HUES48 (cell line): ENCODE measurements at regions not wholly inside any gene's neighbourhood (a gene's known extent, or its start where the extent isn't known, plus 50 kb on each side); places are given as distances from the start of the nearest gene placed in this dataset.

Experiments
- H3K27ac ChIP-seq: one replicate; pipeline ENCODE4 v1.7.0; 2013; ENCODE audit warnings: low read depth, low read length, inconsistent platforms
- H3K27me3 ChIP-seq: 2 replicates; pipeline ENCODE4 v1.6.1; 2013; ENCODE audit warnings: mild to moderate bottlenecking, low read length; ENCODE audit not compliant: control insufficient read depth, insufficient read depth
- H3K36me3 ChIP-seq: 2 replicates; pipeline ENCODE4 v1.6.1; 2013; ENCODE audit warnings: low read length; ENCODE audit not compliant: control insufficient read depth, insufficient read depth
- H3K4me1 ChIP-seq: 2 replicates; pipeline ENCODE4 v1.6.1; 2013; ENCODE audit warnings: mild to moderate bottlenecking, low read length; ENCODE audit not compliant: control insufficient read depth, insufficient read depth
- H3K4me3 ChIP-seq: 2 replicates; pipeline ENCODE4 v1.5.1; 2013; ENCODE audit warnings: mild to moderate bottlenecking, low read depth, low read length
- H3K9ac ChIP-seq: 2 replicates; pipeline ENCODE4 v1.6.1; 2013; ENCODE audit warnings: mild to moderate bottlenecking, low read depth, low read length, moderate library complexity
- H3K9me3 ChIP-seq: 2 replicates; pipeline ENCODE4 v1.6.1; 2013; ENCODE audit warnings: low read length; ENCODE audit not compliant: control insufficient read depth, insufficient read depth

GRCh38 chr2:64831134-64831976 lies 157.8 kb upstream of the SLC1A4 start:
- H3K27me3 ChIP-seq, result 0 out of 2 replicates have a peak, but pooled peaks cover 3% of the 10 kb centered on the region
- no peak overlapping the region for H3K9ac ChIP-seq
- H3K4me1 ChIP-seq, result peaks cover 6% of the 10 kb centered on the region; the same call in 1 of the 2 replicates
- H3K36me3 ChIP-seq, result no peaks in the 10 kb centered on the region
- H3K27ac ChIP-seq, result peak overlapping the region; percentile 46
- no peaks in the 10 kb centered on the region for H3K9me3 ChIP-seq
- no peak overlapping the region for H3K4me3 ChIP-seq

GRCh38 chr2:64831977-64832328 lies 157.2 kb upstream of the SLC1A4 start:
- Histone ChIP-seq H3K36me3 (no peaks in the 10 kb centered on the region), H3K9ac (no peak overlapping the region), H3K27ac (no peak overlapping the region), H3K9me3 (no peaks in the 10 kb centered on the region), H3K4me1 (peaks cover 6% of the 10 kb centered on the region; the same call in 1 of the 2 replicates), H3K27me3 (0 out of 2 replicates have a peak, but pooled peaks cover 3% of the 10 kb centered on the region), H3K4me3 (no peak overlapping the region)

DNA sequence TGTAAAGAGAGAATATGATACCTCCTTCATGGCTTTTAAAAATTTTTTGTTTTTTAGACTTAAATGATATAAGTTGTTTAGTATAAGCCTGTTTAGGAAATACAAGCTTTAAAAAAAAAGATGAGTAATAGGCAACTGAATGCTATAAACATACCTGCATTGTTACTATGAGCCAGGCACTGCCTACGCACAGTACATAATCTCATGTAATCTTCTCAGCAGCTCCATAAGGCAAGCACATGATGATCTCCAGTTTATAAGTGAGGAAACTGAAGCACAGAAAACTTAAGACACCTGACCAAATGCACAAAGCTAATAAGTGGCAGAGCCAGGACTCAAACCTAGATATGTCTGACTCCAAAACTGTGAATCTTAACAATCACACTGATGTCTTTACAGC lies 156.3 kb upstream of the SLC1A4 start:
- no peak overlapping the region for H3K9ac ChIP-seq
- peaks cover 9% of the 10 kb centered on the region; the same call in 1 of the 2 replicates for H3K4me1 ChIP-seq
- H3K4me3 ChIP-seq, result no peak overlapping the region
- no peak overlapping the region for H3K27ac ChIP-seq
- 0 out of 2 replicates have a peak, but pooled peaks cover 3% of the 10 kb centered on the region for H3K27me3 ChIP-seq
- no peaks in the 10 kb centered on the region for H3K36me3 ChIP-seq
- no peaks in the 10 kb centered on the region for H3K9me3 ChIP-seq

GRCh38 chr2:64836566-64836965 lies 152.6 kb upstream of the SLC1A4 start:
- peak overlapping the region; percentile 23 for H3K27ac ChIP-seq
- no peaks in the 10 kb centered on the region for H3K36me3 ChIP-seq
- 0 out of 2 replicates have a peak, but pooled peaks cover 3% of the 10 kb centered on the region for H3K27me3 ChIP-seq
- no peaks in the 10 kb centered on the region for H3K9me3 ChIP-seq
- H3K4me1 ChIP-seq, result peaks cover 4% of the 10 kb centered on the region; the same call in 1 of the 2 replicates
- H3K9ac ChIP-seq, result no peak overlapping the region
- no peak overlapping the region for H3K4me3 ChIP-seq

- H3K4me1 ChIP-seq, result peaks cover 3% of the 10 kb centered on the region; the same call in 1 of the 2 replicates
Observed at GRCh38 chr2:64837116-64837731, 152.0 kb upstream of the SLC1A4 start.

DNA sequence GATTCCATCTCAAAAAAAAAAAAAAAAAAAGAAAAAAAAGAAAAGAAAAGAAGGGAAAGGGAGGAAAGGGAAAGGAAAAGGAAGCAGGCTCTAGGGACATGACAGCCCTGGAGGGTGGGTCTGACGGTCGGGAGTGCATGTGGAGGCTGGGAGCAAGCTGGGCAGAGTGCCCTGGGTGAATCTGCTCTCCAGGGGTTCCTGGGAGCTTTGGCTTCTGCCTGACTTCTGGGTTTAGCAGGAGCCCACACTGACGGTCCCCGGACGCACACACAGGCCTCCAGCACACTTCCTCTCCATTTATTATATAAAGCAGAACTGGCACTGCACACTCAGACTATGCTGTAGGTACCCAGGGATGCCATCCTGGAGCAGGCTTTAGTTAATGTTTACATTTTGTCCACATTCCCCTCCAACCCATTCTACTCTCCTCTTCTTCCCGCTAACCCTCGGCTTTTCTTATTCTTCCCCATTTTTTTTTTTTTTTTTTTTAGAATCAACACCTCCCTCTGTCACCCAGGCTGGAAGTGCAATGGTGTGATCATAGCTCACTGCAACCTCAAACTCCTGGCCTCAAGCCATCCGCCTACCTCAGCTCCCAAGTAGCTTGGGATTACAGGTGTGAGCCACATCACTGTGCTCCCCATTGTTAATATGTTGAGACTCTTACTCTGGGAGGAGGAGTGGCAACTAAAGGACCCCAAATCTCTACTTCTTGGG lies 151.1 kb upstream of the SLC1A4 start:
- H3K9me3 ChIP-seq, result no peaks in the 10 kb centered on the region
- no peaks in the 10 kb centered on the region for H3K36me3 ChIP-seq
- no peak overlapping the region for H3K9ac ChIP-seq
- 0 out of 2 replicates have a peak, but pooled peaks cover 3% of the 10 kb centered on the region for H3K27me3 ChIP-seq
- no peak overlapping the region for H3K4me3 ChIP-seq
- H3K27ac ChIP-seq, result no peak overlapping the region
- H3K4me1 ChIP-seq, result peaks cover 3% of the 10 kb centered on the region; the same call in 1 of the 2 replicates

More at GRCh38 chr2:64837116-64837731, 152.0 kb upstream of the SLC1A4 start:
- Histone ChIP-seq H3K9ac (no peak overlapping the region), H3K9me3 (no peaks in the 10 kb centered on the region), H3K27ac (no peak overlapping the region), H3K4me3 (no peak overlapping the region), H3K36me3 (no peaks in the 10 kb centered on the region), H3K27me3 (0 out of 2 replicates have a peak, but pooled peaks cover 3% of the 10 kb centered on the region)

DNA sequence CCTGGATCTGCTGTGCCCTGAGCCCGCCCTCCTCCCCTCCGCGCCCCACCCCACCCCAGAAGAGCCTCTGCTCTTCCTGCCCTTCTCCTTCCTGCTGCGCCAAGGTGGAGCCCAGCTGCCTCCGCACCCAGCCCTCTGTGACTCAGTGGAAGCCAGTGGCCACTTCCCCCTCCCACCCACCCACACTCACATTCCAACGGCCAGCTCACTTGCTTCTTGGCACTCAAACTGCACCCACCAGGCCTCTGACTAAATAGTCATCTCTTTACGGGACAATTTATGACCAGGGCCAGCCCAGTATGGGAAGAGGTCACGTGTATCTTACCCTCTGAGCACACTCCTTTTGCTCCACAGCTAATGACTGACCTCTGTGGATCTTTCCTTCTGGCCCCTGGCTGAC lies 150.4 kb upstream of the SLC1A4 start:
- no peak overlapping the region for H3K27ac ChIP-seq
- 0 out of 2 replicates have a peak, but pooled peaks cover 3% of the 10 kb centered on the region for H3K27me3 ChIP-seq
- peaks cover 3% of the 10 kb centered on the region; the same call in 1 of the 2 replicates for H3K4me1 ChIP-seq
- H3K36me3 ChIP-seq, result no peaks in the 10 kb centered on the region
- H3K4me3 ChIP-seq, result no peak overlapping the region
- no peaks in the 10 kb centered on the region for H3K9me3 ChIP-seq
- no peak overlapping the region for H3K9ac ChIP-seq

- H3K9me3 ChIP-seq, result no peaks in the 10 kb centered on the region
- H3K4me1 ChIP-seq, result peaks cover 3% of the 10 kb centered on the region; the same call in 1 of the 2 replicates
- H3K27ac ChIP-seq, result no peak overlapping the region
- H3K9ac ChIP-seq, result no peak overlapping the region
- no peak overlapping the region for H3K4me3 ChIP-seq
- H3K36me3 ChIP-seq, result no peaks in the 10 kb centered on the region
- 0 out of 2 replicates have a peak, but pooled peaks cover 3% of the 10 kb centered on the region for H3K27me3 ChIP-seq
Observed at GRCh38 chr2:64839844-64840243, 149.4 kb upstream of the SLC1A4 start.

DNA sequence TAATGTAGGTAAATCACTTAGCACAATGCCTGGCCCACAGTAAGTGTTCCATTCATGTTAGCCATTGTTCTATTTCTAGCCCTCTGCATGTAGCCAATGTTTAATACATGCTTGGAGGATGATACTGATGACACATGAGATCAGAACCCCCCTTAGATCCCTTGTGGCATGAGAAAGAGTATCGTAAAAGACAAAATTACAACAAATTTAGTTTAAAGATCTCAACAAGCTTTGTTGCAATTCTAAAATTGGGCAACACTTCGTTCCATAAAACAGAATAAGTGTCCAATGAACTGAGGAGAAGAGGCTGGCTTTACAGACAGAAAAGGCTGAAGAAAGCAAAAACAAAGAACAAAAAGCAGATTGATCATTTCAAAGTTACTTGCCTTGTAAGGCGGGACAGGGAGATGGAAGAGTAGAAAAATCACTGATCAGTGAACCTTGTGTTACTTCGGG lies 148.7 kb upstream of the SLC1A4 start:
- Histone ChIP-seq H3K9ac (no peak overlapping the region), H3K9me3 (no peaks in the 10 kb centered on the region), H3K4me3 (no peak overlapping the region), H3K4me1 (peaks cover 3% of the 10 kb centered on the region; the same call in 1 of the 2 replicates), H3K36me3 (no peaks in the 10 kb centered on the region), H3K27me3 (0 out of 2 replicates have a peak, but pooled peaks cover 3% of the 10 kb centered on the region), H3K27ac (no peak overlapping the region)

DNA sequence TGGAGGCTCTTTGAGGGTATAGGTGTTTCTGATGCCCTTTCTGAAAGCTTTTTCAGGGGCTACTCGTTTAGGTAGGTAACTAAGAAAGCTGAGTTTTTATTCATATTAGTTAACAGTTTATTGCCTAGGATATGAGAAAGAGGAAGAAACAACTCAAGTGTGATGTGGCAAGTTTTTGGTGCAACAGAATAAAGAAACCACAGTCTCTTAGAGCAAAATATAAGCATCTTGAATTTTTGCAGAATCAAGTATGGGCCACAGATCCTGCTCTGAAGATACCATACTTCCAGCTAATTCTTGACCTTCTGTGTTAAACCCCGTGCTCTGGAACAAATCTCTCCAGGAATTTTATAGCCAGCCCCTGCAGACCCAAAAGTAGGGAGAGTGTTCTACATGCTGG lies 147.7 kb upstream of the SLC1A4 start:
- Histone ChIP-seq H3K27me3 (no peaks in the 10 kb centered on the region), H3K9me3 (no peaks in the 10 kb centered on the region), H3K4me1 (peaks cover 3% of the 10 kb centered on the region; the same call in 1 of the 2 replicates), H3K36me3 (no peaks in the 10 kb centered on the region), H3K4me3 (no peak overlapping the region), H3K27ac (no peak overlapping the region), H3K9ac (no peak overlapping the region)
